ENCODE measurements at regions not wholly inside any gene's neighbourhood (a gene's known extent, or its start where the extent isn't known, plus 50 kb on each side); places are given as distances from the start of the nearest gene placed in this dataset.

GRCh38 chr9:111744363-111744762, 50.4 kb downstream of the SHOC1 start:
- Histone ChIP-seq H3K56ac (ENCODE audit: insufficient read length, low read depth, low read length) (no peak overlapping the region), H3K23ac (ENCODE audit: insufficient read length, low read depth, low read length) (no peak overlapping the region), H3T11ph (ENCODE audit: low read length) (no peak overlapping the region), H2BK5ac (ENCODE audit: insufficient read length, low read length) (no peak overlapping the region), H2BK120ac (ENCODE audit: low read depth, low read length, poor library complexity, severe bottlenecking) (no peak overlapping the region), H3K14ac (ENCODE audit: insufficient read depth, low read length) (no peak overlapping the region), H3K4me2 (ENCODE audit: insufficient read depth, insufficient read length, low read length) (no peak overlapping the region), H3K23me2 (ENCODE audit: insufficient read length, low read depth, low read length, poor library complexity, severe bottlenecking) (no peaks in the 10 kb centered on the region), H2BK12ac (ENCODE audit: insufficient read length, low read depth, low read length) (no peak overlapping the region), H3K4ac (ENCODE audit: low read depth, low read length) (no peak overlapping the region), H4K5ac (ENCODE audit: insufficient read length, low read depth, low read length) (no peak overlapping the region), H3K18ac (ENCODE audit: insufficient read length, low read depth, low read length) (no peak overlapping the region), H3K9me3 (ENCODE audit: control insufficient read depth, low read depth, low read length) (no peaks in the 10 kb centered on the region), H2BK20ac (ENCODE audit: low read depth, low read length, poor library complexity, severe bottlenecking) (no peak overlapping the region), H4K8ac (replicated peaks; ENCODE audit: insufficient read length, low read depth, low read length) (no peak overlapping the region), H3K79me2 (ENCODE audit: insufficient read depth, low read length) (no peaks in the 10 kb centered on the region), H3K79me1 (ENCODE audit: insufficient read depth, low read depth, low read length, poor library complexity, severe bottlenecking) (no peaks in the 10 kb centered on the region), H3K27me3 (ENCODE audit: insufficient read depth, low read length) (no peaks in the 10 kb centered on the region), H3K27ac (ENCODE audit: insufficient read length, low read depth, low read length) (no peak overlapping the region), H2AK5ac (ENCODE audit: insufficient read length, low read length) (no peak overlapping the region), H2AFZ (ENCODE audit: low read length) (no peak overlapping the region), H4K91ac (ENCODE audit: insufficient read length, low read depth, low read length) (no peak overlapping the region), H3K9ac (ENCODE audit: extremely low read depth, insufficient read length, low read length) (no peak overlapping the region), H4K20me1 (ENCODE audit: control insufficient read depth, insufficient read depth, insufficient read length) (no peaks in the 10 kb centered on the region), H3K4me1 (ENCODE audit: insufficient read depth, low read length) (no peaks in the 10 kb centered on the region), H2BK15ac (ENCODE audit: low read depth, low read length) (no peak overlapping the region)
- no peak for TF ChIP-seq CTCF (conservative IDR thresholded peaks at IDR 0.05)
- H3K9me3 Mint-ChIP-seq: peaks cover 0 to under 1% of the 10 kb centered on the region in 2 experiments; a peak in 2 of 5 replicates
- DNase-seq: no peak
- no peaks in the 10 kb centered on the region for H3K27me3 Mint-ChIP-seq (ENCODE audit: low read depth)
- no peak overlapping the region for H3K4me3 Mint-ChIP-seq
- H3K36me3 Mint-ChIP-seq (ENCODE audit: insufficient read depth in 1 of 3, low read depth in 3 of 3): no peaks in the 10 kb centered on the region
- H3K27ac Mint-ChIP-seq: no peak overlapping the region
- no peaks in the 10 kb centered on the region for H3K4me1 Mint-ChIP-seq

All from H9 (cell line).